ENCODE measurements at regions not wholly inside any gene's neighbourhood (a gene's known extent, or its start where the extent isn't known, plus 50 kb on each side); places are given as distances from the start of the nearest gene placed in this dataset.
"Not testable (repeated sequence)": the region's sequence is repeated elsewhere in the genome, so short reads cannot be mapped to it uniquely, and the experiment has no call there.

- no peak for DNase-seq (ENCODE audit: low spot score)
Measured at GRCh38 chr13:69274231-69274630, 833.4 kb upstream of the ATXN8OS start.

DNA sequence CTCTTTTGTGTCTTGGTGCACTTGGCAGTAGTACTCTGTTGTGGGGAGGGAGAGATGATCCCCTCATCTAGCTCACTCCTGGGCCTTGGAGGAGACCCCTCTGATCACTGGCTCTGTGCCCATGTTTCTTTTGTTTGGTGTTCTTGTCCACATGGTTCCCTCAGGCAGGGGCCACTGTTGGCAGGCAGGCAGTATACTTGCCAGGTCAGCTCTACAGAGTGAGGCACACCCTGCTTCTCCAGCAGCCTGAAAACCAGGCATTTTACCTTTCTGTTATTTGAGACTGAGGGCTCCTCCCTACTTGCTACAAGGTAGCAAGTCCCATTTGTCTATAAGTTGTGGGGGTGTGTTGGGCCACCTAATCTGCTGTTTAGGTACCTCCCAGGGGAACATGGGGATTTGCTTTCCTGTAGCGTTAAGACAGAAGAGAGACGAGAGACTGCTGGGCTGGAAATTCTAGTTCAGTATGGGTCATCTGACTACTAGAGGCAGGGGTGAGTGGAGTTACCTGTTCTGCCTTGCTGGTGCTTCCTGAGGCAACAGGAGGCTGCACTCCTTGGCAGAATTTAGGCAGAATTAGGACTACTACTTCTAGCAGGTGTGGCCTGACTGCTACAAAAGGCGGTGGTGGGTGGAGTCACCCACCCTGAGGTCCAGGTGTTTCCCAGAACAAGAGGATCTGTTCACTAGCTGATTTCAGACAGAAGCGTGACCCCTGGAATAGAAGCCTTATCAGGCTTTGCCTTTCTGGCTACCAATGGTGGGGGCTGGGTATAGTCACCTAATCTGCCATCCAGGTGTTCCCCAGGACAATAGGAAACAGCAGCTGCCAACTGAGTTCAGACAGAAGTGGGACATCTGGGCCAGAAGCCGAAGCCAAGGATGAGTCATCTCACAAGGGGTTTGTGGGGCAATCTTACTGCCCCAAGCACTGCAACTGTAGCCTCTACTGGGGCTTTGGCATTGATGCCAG lies 843.0 kb upstream of the ATXN8OS start:
- no peak for DNase-seq (ENCODE audit: low spot score)

DNA sequence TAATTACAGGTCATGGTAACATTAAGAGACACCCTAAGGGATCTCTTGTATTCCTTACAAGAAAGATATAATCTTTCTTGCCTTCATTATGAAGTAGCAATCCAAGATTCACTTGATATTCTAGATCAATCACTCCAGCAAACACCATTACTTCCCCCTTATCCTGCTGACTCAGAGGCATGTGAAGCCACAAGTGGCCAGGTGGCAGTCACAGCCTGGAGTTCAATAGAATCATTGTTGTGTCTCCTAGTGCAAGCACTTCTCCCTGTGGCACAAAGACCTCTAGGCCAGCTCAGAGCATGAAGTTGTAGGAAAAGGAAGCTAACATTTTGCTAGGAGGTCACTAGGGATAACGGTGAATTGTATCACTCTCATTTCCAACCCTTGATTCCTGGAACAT lies 864.3 kb upstream of the ATXN8OS start:
- no peak for DNase-seq (ENCODE audit: low spot score)

DNA sequence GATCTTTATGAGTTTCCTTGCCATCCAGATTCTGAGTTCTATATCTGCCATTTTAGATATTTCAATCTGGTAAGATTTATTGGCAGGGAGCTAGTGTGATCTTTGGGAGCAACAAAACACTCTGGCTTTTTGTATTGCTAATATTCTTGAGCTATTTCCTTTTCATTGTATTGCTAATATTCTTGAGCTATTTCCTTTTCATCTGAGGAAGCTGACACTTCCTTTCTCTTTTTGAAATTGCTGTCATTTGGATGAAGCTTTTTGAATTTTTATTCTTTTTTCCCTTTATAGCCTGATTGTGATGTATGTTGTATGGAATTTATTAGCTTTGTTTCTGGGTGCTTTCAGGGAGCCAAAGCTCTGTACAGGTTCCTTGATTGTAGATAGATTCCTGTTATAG lies 873.5 kb upstream of the ATXN8OS start:
- no peak for DNase-seq (ENCODE audit: low spot score)

GRCh38 chr13:69226427-69226826 lies 881.2 kb upstream of the ATXN8OS start:
- DNase-seq (ENCODE audit: low spot score): no peak

DNA sequence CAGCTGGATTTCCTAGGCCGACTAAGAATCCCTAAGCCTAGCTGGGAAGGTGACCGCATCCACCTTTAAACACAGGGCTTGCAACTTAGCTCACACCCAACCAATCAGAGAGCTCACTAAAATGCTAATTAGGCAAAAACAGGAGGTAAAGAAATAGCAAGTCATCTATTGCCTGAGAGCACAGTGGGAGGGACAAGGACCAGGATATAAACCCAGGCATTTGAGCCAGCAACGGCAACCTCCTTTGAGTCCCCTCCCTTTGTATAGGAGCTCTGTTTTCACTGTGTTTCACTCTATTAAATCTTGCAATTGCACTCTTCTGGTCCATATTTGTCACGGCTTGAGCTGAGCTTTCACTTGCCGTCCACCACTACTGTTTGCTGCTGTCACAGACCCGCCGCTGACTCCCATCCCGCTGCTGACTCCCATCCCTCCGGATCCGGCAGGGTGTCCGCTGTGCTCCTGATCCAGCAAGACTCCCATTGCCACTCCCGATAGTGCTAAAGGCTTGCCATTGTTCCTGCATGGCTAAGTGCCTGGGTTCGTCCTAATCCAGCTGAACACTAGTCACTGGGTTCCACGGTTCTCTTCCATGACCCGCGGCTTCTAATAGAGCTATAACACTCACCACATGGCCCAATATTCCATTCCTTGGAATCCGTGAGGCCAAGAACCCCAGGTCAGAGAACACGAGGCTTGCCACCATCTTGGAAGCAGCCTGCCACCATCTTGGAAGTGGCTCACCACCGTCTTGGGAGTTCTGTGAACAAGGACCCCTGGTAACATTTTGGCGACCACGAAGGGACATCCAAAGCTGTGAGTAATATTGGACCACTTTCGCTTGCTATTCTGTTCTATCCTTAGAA lies 885.8 kb upstream of the ATXN8OS start:
- not testable (repeated sequence) for DNase-seq (ENCODE audit: low spot score)

- DNase-seq (ENCODE audit: low spot score): no peak
Measured at GRCh38 chr13:69213396-69213795, 894.2 kb upstream of the ATXN8OS start.

GRCh38 chr13:69204620-69205019 lies 903.0 kb upstream of the ATXN8OS start:
- DNase-seq (ENCODE audit: low spot score): no peak

- no peak for DNase-seq (ENCODE audit: low spot score)
Measured at GRCh38 chr13:69202996-69203395, 904.6 kb upstream of the ATXN8OS start.

GRCh38 chr13:69199664-69200063 lies 908.0 kb upstream of the ATXN8OS start:
- DNase-seq (ENCODE audit: low spot score): no peak

DNA sequence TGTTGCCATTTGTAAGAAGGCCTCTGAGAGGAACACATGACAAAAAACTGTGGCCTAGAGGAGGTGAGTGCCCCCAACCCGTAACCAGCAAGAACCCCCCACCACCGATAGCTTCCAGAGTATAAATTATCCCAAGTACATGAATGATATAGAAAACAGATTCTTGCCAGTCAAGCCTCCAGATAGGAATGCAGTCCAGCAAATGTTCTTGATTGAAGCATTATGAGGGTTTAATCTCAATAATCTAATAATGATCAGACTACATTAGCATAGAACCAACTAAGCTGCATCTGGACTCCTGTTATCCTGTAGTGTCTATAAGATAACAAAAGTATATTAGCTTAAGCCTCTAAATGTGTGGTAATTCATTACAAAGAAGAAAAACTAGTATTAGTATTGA lies 908.9 kb upstream of the ATXN8OS start:
- DNase-seq (ENCODE audit: low spot score): no peak

- no peak for DNase-seq (ENCODE audit: low spot score)
Measured at GRCh38 chr13:69194130-69194529, 913.5 kb upstream of the ATXN8OS start.

DNA sequence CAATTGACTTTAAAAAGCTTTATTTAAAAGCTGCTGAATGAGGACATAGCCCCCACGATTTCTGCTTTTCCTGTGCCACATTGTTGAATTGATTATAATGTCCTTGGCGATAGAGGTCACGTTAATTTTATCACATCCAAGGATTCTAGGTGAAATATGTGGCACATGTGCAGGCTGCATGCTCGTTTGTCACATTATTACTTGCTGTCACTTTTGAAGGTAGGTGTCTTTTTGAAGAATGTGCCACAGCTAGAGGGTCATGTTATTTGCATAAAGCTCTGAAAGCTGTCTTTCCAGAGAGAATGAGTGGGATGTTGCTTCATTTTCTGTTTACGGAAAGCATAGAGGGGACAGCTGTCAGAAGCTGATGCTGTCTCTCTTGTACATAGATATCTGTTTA lies 927.6 kb upstream of the ATXN8OS start:
- DNase-seq (ENCODE audit: low spot score): no peak

- no peak for DNase-seq (ENCODE audit: low spot score)
Measured at GRCh38 chr13:69178000-69178399, 929.6 kb upstream of the ATXN8OS start.

GRCh38 chr13:69168436-69168835 lies 939.2 kb upstream of the ATXN8OS start:
- DNase-seq (ENCODE audit: low spot score): no peak

- no peak for DNase-seq (ENCODE audit: low spot score)
Measured at GRCh38 chr13:69155136-69155535, 952.5 kb upstream of the ATXN8OS start.

DNA sequence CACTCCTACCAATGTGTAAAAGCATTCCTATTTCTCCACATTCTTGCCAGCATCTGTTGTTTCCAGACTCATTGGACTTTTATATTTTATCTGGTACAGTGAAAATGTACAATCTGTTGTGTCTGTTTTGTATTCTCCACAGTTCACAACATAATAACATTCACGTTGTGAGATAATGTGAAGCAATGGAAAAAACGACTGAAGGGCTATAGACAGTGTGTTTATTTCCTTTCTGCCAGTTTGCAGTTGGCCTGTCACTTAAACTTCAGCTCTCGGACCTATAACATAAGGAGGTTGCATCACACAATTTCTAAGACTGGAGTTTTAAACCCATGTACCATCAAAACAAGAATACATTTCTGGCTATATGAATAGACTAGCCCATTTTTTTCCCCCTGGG lies 965.5 kb upstream of the ATXN8OS start:
- no peak for DNase-seq (ENCODE audit: low spot score)

GRCh38 chr13:69124996-69125395 lies 982.6 kb upstream of the ATXN8OS start:
- no peak for DNase-seq (ENCODE audit: low spot score)

DNA sequence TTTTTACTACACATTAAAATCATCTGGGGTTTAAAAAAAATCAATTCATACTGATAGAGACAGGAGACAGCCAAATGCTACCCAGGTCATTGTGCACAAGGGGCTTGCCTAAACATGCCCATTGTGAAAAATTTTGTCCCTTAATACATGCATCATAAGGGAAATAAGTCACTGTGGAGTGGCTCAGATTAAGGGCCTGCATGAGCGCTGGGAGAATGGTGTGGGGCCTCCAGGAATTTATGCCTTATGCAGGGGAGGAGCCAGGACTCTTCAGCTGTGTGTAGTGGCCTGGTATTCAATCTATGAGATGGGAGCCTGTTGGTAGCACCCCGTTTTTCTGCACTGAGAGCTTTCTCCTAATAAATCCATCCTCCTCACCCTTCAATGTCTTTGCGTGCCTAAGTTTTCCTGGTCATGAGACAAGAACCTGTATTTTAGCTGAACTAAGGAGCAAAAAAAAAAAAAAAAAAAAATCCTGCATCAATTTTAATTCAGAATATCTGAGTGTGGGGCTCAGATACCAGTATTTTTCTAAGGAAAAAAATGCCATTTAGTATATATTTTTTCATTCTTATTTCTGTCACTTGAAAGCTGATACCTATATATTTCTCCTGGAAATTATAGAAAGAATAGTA lies 997.6 kb upstream of the ATXN8OS start:
- no peak for DNase-seq (ENCODE audit: low spot score)

DNA sequence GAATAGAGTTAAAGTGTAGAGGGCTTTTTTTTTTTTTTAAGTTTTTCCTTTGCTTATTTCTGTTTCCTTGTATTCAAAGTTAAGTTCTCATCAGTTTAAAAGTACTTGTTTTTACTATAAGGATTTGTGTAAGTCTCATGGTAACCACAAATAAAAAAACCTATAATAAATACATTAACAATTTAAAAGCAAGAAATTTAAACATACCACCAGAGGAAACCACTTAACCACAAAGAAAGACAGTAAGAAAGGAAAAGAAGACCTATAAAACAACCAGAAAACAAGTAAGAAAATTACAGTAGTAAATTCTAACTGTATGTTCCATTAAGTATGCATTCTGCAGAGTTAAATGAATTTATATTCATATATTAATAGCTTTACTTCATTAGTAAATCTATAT lies 999.1 kb upstream of the ATXN8OS start:
- DNase-seq (ENCODE audit: low spot score): no peak

DNA sequence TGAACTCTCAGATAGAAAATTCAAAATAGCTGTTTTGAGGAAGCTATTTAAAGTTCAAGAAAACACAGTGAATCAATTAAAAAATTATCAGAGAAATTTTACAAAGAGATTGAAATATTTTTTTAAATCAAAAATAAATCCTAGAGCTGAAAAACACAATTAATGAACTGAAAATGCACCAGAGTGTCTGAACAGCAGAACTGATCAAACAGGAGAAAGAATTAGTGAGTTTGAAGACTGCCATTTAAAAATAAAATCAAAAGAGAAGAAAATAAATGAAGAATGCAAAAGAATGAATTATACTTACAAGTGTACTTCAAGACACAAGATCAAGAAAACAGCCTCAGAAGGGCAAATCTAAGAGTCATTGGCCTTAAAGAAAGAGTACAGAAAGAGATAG lies 1000.2 kb upstream of the ATXN8OS start:
- no peak for DNase-seq (ENCODE audit: low spot score)

DNA sequence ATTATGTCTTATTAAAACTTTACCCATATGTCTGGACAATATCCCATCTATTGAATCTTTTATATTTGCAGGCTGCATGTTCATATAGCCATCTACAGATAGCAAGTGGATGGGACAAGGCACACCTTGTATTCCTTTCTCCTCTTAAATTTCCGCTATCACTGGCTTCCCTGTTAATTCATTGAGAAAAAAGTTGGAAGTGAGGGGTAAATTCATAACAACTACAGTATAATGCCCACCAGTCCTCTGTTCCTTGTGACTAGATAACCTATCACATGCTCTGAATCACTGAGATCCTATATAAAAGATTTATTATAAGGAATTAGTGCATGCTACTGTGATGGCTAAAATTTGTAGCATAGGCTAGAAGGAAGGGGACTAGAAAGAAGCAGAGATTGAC lies 1005.8 kb upstream of the ATXN8OS start:
- no peak for DNase-seq (ENCODE audit: low spot score)

GRCh38 chr13:69094485-69094884 lies 1013.1 kb upstream of the ATXN8OS start:
- no peak for DNase-seq (ENCODE audit: low spot score)
